Stomach smooth muscle (tissue), 2 donors: ENCODE measurements at regions not wholly inside any gene's neighbourhood (a gene's known extent, or its start where the extent isn't known, plus 50 kb on each side); places are given as distances from the start of the nearest gene placed in this dataset.

Experiments used
- H3K27ac ChIP-seq: one replicate; pipeline ENCODE4 v1.7.0; 2013; ENCODE audit warnings: mild to moderate bottlenecking, low read length, inconsistent platforms
- H3K27me3 ChIP-seq, 2 donors: one replicate each; pipeline ENCODE4 v1.7.0; 2013; ENCODE audit warnings: low read length in 2 of 2; ENCODE audit not compliant: insufficient read depth in 2 of 2, control insufficient read depth in 1 of 2
- H3K36me3 ChIP-seq, 2 donors: one replicate each; pipeline ENCODE4 v1.7.0; 2013; ENCODE audit warnings: low read length in 2 of 2; ENCODE audit not compliant: control insufficient read depth in 2 of 2, insufficient read depth in 2 of 2
- H3K4me1 ChIP-seq: one replicate; pipeline ENCODE4 v1.7.0; 2013; ENCODE audit warnings: low read length; ENCODE audit not compliant: control insufficient read depth, insufficient read depth
- H3K4me3 ChIP-seq, 2 donors: one replicate each; pipeline ENCODE4 v1.7.0; 2013; ENCODE audit warnings: low read length in 2 of 2
- H3K9ac ChIP-seq, 2 donors: one replicate each; pipeline ENCODE4 v1.7.0; 2013; ENCODE audit warnings: low read length in 2 of 2, mild to moderate bottlenecking in 1 of 2
- H3K9me3 ChIP-seq, 2 donors: one replicate each; pipeline ENCODE4 v1.7.0; 2013; ENCODE audit warnings: low read length in 2 of 2; ENCODE audit not compliant: control insufficient read depth in 2 of 2
- donor health status: healthy.
- donor health status: Pancreatic carcinoma.

DNA sequence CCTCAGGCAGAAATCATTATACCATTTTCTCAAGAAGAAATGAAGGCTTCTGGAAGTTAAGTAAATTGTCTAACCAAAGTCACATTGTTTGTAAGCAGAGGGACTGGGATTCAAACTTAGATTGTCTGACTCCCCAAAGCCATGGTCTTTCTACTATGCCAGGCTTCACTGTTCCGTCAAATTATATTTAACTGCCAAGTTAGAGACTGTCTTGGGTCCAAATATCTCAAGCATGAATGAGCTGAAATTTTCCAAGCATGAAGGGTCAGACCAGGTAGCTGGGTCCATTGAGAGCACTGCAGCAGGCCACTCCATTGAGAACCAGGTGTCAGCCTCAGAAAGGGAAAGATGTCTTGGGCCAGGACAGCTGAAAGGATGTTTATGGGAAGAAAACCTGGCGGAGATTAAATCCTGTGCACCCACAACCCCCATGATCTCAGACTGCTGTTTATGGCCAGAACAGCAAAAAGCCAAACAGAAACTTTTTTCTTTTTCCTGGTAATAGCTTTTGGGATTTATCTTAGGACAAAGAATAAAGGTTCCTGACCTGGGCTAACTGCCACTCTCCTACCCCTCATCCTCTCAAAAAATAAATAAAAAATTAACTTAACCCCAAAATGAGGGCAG is 612.3 kb downstream of the INSC start:
- H3K9me3 ChIP-seq: no peaks in the 10 kb centered on the region
- H3K4me3 ChIP-seq: no peak overlapping the region
- no peaks in the 10 kb centered on the region for H3K36me3 ChIP-seq
- no peaks in the 10 kb centered on the region for H3K4me1 ChIP-seq
- no peak overlapping the region for H3K27ac ChIP-seq
- no peak overlapping the region for H3K9ac ChIP-seq
- H3K27me3 ChIP-seq: no peaks in the 10 kb centered on the region

DNA sequence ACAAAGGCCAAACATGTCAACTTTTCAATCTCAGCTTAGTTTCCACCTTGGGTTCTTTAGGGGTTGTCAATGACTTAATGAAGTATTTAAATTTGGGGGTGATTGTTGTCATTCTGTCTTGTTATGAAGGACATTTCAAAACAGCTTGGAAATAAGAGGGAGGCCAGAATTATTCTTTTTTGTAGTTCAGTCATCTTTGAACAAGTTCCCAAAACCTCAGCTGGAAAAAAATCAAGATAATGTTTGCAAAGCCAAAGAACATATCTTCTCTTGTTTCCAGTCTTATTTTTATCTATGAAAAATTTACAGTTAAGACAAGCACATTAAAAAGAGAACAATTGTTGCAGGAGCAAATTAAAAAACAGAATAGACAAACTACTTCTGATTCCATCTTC is 612.8 kb downstream of the INSC start:
- Histone ChIP-seq H3K36me3 (no peaks in the 10 kb centered on the region), H3K4me3 (no peak overlapping the region), H3K4me1 (no peaks in the 10 kb centered on the region), H3K9me3 (no peaks in the 10 kb centered on the region), H3K9ac (no peak overlapping the region), H3K27me3 (no peaks in the 10 kb centered on the region), H3K27ac (no peak overlapping the region)

DNA sequence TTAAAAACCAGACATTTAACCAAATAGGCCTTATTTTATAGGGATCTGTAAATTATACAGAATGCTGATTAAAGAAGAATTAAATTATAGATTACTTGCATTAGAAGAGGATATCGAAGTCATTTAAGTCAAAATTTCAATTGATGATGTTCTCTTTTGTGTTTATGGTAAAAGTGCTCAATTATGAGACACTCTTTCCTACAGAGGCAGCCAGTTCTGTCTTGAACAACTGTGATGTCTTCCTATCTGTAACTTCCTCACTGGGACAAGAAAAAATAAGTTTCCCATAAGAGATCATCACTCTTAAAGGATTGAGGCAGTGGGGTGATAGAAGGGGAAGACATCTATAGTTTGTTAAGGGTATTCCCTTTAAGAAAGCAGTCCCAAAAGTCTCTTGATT is 613.5 kb downstream of the INSC start:
- H3K4me3 ChIP-seq: no peak overlapping the region
- H3K27me3 ChIP-seq: peaks cover 0 to under 1% of the 10 kb centered on the region in 2 donors
- no peaks in the 10 kb centered on the region for H3K36me3 ChIP-seq

DNA sequence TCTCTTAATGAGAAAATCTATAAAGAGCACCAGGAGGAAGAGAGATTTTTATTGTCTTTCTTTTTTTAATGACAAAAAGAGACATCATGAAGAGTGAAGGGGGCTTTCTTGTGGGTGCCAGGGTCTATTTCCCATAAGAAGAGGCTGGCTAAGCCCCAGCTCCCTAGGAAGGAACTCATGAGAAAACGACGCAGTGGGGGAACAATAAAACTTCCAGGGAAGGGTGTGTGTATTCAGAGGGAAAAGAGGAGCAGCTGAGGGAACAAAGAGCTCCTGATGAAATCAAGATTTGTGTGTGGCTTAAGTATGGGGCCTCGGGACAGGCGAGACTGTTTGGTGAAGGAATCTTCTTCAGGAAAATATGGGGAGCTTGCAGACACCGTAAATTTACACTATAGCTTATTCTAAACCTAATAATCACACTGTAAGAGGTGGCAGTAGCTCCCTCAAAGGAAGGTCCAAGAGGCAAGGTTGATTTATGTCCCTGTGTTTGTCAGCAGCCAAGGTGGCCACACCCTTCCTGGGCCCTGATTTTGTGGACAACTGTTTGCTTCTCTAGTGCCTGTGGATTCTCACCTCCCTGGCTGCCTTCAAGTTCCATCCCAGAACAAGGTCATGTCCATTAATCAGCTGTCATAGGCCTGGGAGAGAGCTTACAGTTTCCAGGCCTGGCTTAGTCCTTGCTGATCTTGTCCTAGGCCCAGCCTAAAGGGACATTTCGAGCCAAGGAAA is 615.7 kb downstream of the INSC start:
- Histone ChIP-seq H3K4me1 (no peaks in the 10 kb centered on the region), H3K4me3 (no peak overlapping the region), H3K36me3 (no peaks in the 10 kb centered on the region), H3K9ac (no peak overlapping the region), H3K27ac (no peak overlapping the region), H3K9me3 (no peaks in the 10 kb centered on the region), H3K27me3 (peaks cover 0 to 2% of the 10 kb centered on the region in 2 donors)

More for the DNA sequence above, 613.5 kb downstream of the INSC start:
- no peak overlapping the region for H3K9ac ChIP-seq
- no peaks in the 10 kb centered on the region for H3K4me1 ChIP-seq
- H3K9me3 ChIP-seq: no peaks in the 10 kb centered on the region
- no peak overlapping the region for H3K27ac ChIP-seq

DNA sequence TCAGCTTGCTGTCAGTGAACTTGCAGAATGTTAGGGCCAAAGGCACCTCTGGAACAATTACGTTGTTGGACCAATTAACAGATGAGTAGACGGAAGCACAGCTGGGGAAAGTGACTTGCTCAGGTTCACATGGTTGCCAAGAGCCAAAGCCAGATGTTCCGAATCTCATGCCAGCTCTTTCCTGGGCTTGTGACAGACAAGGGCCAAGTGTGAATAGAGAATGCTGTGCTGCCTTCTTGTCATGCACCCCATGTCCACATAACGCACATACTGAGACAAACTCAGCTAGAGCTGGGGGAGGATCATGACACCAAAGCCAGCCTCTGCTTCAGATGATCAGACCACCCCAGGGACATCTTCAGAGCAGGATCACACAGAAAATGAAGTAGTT is 616.3 kb downstream of the INSC start:
- Histone ChIP-seq H3K4me1 (no peaks in the 10 kb centered on the region), H3K36me3 (no peaks in the 10 kb centered on the region), H3K9ac (no peak overlapping the region), H3K27ac (no peak overlapping the region), H3K27me3 (peaks cover 0 to 2% of the 10 kb centered on the region in 2 donors), H3K4me3 (no peak overlapping the region), H3K9me3 (no peaks in the 10 kb centered on the region)

DNA sequence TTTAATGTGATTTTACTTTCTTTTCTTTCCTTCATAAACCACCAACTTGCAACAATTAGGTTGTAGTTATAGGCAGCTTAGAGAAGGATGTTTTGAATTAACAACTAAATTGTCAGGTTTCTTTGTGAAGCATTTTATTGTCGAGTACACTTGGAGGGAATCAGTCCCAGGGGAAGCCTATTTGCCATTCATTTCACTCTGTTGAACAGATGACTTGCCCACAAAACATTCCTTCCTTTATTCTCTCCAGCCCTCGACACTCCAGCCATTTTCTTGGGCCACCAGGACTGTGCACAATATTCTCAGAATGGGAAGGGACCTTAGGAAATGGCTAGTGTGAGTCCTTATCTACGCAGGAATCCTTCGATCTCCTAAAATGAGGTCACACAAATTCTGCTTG is 620.6 kb downstream of the SOX6 start:
- no peak overlapping the region for H3K9ac ChIP-seq
- H3K4me1 ChIP-seq: no peaks in the 10 kb centered on the region
- H3K27ac ChIP-seq: no peak overlapping the region
- H3K4me3 ChIP-seq: no peak overlapping the region
- H3K9me3 ChIP-seq: no peaks in the 10 kb centered on the region
- peaks cover 0 to 2% of the 10 kb centered on the region in 2 donors for H3K27me3 ChIP-seq
- no peaks in the 10 kb centered on the region for H3K36me3 ChIP-seq

DNA sequence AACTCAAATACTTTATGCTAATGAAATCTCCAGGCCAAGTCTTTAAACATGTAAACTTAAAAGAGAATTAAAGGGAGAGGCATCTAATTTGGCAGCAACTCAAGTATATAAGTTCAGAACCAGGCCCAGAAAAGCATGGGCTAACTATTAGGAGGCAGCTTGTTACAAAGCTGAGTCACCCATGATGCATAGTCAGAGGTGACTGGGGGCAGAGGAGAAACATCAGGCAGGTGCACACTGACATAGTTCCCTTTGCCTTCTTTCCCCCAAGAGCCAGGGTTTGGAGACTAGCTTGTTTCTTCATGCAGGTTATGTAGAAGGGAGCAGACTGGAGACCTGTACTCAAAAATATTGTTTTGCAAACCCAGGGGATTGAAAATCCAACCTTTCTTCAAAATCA is 619.0 kb downstream of the SOX6 start:
- no peaks in the 10 kb centered on the region for H3K36me3 ChIP-seq
- H3K9me3 ChIP-seq: no peaks in the 10 kb centered on the region
- H3K4me3 ChIP-seq: no peak overlapping the region
- H3K4me1 ChIP-seq: no peaks in the 10 kb centered on the region
- peaks cover 0 to 2% of the 10 kb centered on the region in 2 donors for H3K27me3 ChIP-seq
- H3K27ac ChIP-seq: no peak overlapping the region
- H3K9ac ChIP-seq: no peak overlapping the region

DNA sequence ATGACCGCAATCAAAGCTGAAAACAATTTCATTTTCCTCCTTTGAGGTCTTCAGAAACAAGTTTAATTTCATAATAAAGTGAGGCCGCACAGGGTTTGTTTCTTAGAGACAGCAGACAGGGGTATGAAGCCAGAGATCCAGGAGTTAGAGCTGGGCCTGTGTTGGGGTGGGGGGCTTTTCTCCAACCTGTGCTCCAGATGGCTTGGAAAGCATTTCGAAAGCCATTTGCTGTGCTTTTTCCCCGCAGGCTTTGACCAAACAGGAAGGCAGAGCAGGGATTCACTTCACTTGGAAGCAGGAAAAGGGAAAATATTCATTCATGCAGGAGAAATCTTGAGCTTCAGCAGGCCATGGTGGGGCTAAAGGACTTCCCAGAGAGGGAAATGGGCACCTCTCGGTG is 617.4 kb downstream of the SOX6 start:
- Histone ChIP-seq H3K4me3 (no peak overlapping the region), H3K36me3 (no peaks in the 10 kb centered on the region), H3K9ac (no peak overlapping the region), H3K27ac (no peak overlapping the region), H3K9me3 (no peaks in the 10 kb centered on the region), H3K27me3 (no peaks in the 10 kb centered on the region), H3K4me1 (no peaks in the 10 kb centered on the region)

DNA sequence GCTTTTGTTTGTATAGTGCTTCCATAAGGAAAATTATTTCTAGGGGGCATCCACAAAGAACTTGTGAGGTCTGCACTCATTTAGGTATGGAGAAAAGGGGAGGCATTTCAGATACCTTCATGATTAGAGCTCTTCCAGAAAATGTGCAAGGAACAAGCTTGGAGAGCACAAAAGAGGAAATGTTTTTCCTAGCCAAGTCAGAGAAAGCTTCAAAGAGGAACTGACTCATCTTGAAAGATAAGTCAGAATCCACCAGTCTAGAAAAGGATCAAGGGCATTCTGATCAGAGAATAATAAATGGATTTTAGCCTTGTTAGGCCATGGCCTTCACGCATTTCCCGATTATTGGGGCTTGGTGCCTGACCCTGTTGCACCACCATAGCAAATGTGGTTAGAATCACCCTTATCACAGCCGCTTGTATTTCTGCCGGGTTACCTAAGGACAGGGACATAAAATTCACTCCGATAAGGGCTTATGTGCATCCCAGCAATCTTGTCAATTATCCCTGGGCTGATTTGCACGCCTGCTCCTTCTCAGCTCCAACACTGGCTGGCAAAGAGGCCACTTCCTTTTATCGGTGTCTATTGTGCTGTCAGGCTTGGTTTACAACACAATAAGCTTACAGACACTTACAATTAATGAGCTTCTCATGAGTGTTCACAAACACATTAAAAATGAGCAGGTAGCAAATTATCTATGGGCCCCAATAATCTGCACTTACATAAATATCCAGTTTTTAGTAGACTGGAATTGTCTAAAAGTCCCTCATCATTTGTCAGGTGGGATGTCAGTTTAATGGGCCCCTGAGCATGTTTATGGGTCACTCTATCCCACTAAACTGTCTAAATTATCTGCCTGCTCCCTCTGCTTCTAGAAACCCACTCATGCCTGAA is 613.5 kb downstream of the SOX6 start:
- Histone ChIP-seq H3K4me1 (no peaks in the 10 kb centered on the region), H3K4me3 (no peak overlapping the region), H3K27ac (no peak overlapping the region), H3K9ac (no peak overlapping the region), H3K36me3 (no peaks in the 10 kb centered on the region), H3K27me3 (no peaks in the 10 kb centered on the region), H3K9me3 (no peaks in the 10 kb centered on the region)

DNA sequence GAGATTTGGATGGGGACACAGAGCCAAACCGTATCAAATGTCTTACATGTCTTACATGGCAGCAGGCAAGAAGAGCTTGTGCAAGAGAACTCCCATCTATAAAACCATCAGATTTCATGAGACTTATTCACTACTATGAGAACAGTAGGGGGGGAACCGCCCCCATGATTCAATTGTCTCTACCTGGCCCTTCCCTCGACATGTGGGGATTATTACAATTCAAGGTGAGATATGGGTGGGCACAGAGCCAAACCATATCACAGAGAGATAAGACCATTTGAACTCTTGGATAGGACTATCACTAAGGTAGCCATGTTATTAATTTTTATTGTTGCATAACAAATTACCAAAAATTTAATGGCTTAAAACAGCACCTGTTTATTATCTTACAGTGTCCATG is 611.7 kb downstream of the SOX6 start:
- Histone ChIP-seq H3K36me3 (no peaks in the 10 kb centered on the region), H3K27ac (no peak overlapping the region), H3K9me3 (no peaks in the 10 kb centered on the region), H3K27me3 (no peaks in the 10 kb centered on the region), H3K4me1 (no peaks in the 10 kb centered on the region), H3K4me3 (no peak overlapping the region), H3K9ac (no peak overlapping the region)
